Glutamatergic neuron (in vitro differentiated cells): ENCODE measurements at regions not wholly inside any gene's neighbourhood (a gene's known extent, or its start where the extent isn't known, plus 50 kb on each side); places are given as distances from the start of the nearest gene placed in this dataset.

Experiments used
- DNase-seq: peaks from one replicate; pipeline ENCODE4 v3.0.0; 2022
- H3K27ac Mint-ChIP-seq: one replicate; pipeline ENCODE4 v1.8.0; 2020; ENCODE audit warnings: mild to moderate bottlenecking, mixed read lengths, inconsistent platforms; ENCODE audit not compliant: unreplicated experiment
- H3K27me3 Mint-ChIP-seq: one replicate; pipeline ENCODE4 v1.8.0; 2020; ENCODE audit warnings: mild to moderate bottlenecking, moderate library complexity, mixed read lengths, inconsistent platforms; ENCODE audit not compliant: unreplicated experiment
- H3K36me3 Mint-ChIP-seq: one replicate; pipeline ENCODE4 v1.8.0; 2020; ENCODE audit warnings: mild to moderate bottlenecking, mixed read lengths, inconsistent platforms; ENCODE audit not compliant: unreplicated experiment
- H3K4me1 Mint-ChIP-seq: one replicate; pipeline ENCODE4 v1.8.0; 2020; ENCODE audit warnings: mild to moderate bottlenecking, low read depth, mixed read lengths, inconsistent platforms; ENCODE audit not compliant: unreplicated experiment
- H3K4me3 Mint-ChIP-seq: one replicate; pipeline ENCODE4 v1.8.0; 2020; ENCODE audit warnings: mild to moderate bottlenecking, mixed read lengths, inconsistent platforms; ENCODE audit not compliant: unreplicated experiment
- H3K9me3 Mint-ChIP-seq: one replicate; pipeline ENCODE4 v1.8.0; 2020; ENCODE audit warnings: mild to moderate bottlenecking, moderate library complexity, mixed read lengths, inconsistent platforms; ENCODE audit not compliant: unreplicated experiment
- TF ChIP-seq, protein P1 (sequence below): fragments of 200-600 bp; sonication (generic); IDR thresholded peaks from one replicate; pipeline ENCODE4 v1.5.0; 2021; ENCODE audit not compliant: partially characterized antibody, unreplicated experiment

- TF ChIP-seq, protein P1, sequence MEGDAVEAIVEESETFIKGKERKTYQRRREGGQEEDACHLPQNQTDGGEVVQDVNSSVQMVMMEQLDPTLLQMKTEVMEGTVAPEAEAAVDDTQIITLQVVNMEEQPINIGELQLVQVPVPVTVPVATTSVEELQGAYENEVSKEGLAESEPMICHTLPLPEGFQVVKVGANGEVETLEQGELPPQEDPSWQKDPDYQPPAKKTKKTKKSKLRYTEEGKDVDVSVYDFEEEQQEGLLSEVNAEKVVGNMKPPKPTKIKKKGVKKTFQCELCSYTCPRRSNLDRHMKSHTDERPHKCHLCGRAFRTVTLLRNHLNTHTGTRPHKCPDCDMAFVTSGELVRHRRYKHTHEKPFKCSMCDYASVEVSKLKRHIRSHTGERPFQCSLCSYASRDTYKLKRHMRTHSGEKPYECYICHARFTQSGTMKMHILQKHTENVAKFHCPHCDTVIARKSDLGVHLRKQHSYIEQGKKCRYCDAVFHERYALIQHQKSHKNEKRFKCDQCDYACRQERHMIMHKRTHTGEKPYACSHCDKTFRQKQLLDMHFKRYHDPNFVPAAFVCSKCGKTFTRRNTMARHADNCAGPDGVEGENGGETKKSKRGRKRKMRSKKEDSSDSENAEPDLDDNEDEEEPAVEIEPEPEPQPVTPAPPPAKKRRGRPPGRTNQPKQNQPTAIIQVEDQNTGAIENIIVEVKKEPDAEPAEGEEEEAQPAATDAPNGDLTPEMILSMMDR, result no peak
- Mint-ChIP-seq H3K4me1 (peaks cover 22% of the 10 kb centered on the region), H3K27ac (peak overlapping the region; percentile 71), H3K4me3 (peak overlapping the region; percentile 63), H3K27me3 (peaks cover 4% of the 10 kb centered on the region), H3K36me3 (no peaks in the 10 kb centered on the region), H3K9me3 (no peaks in the 10 kb centered on the region)
- DNase-seq, result no peak
Observed at GRCh38 chr2:126302043-126302442, 353.9 kb upstream of the GYPC start.

GRCh38 chr2:126303113-126303512, 352.8 kb upstream of the GYPC start:
- Mint-ChIP-seq H3K9me3 (no peaks in the 10 kb centered on the region), H3K36me3 (no peaks in the 10 kb centered on the region), H3K27me3 (peaks cover 4% of the 10 kb centered on the region), H3K4me3 (peak overlapping the region; percentile 63), H3K27ac (peak overlapping the region; percentile 71), H3K4me1 (peaks cover 22% of the 10 kb centered on the region)
- peak; percentile 42 for DNase-seq
- TF ChIP-seq, protein P1, result no peak

- H3K27ac Mint-ChIP-seq, result no peak overlapping the region
- H3K27me3 Mint-ChIP-seq, result peaks cover 4% of the 10 kb centered on the region
Observed at GRCh38 chr2:126304154-126304553, 351.8 kb upstream of the GYPC start.

GRCh38 chr2:126306539-126306938, 349.4 kb upstream of the GYPC start:
- H3K36me3 Mint-ChIP-seq, result no peaks in the 10 kb centered on the region
- no peak for DNase-seq
- TF ChIP-seq, protein P1, result no peak
- peaks cover 22% of the 10 kb centered on the region for H3K4me1 Mint-ChIP-seq
- no peaks in the 10 kb centered on the region for H3K9me3 Mint-ChIP-seq
- H3K4me3 Mint-ChIP-seq, result no peak overlapping the region
- H3K27me3 Mint-ChIP-seq, result peaks cover 4% of the 10 kb centered on the region
- H3K27ac Mint-ChIP-seq, result no peak overlapping the region

More at GRCh38 chr2:126304154-126304553, 351.8 kb upstream of the GYPC start:
- peaks cover 22% of the 10 kb centered on the region for H3K4me1 Mint-ChIP-seq
- H3K9me3 Mint-ChIP-seq, result no peaks in the 10 kb centered on the region
- TF ChIP-seq, protein P1, result no peak
- H3K4me3 Mint-ChIP-seq, result peak overlapping the region; percentile 4
- no peak for DNase-seq
- no peaks in the 10 kb centered on the region for H3K36me3 Mint-ChIP-seq

- no peak overlapping the region for H3K27ac Mint-ChIP-seq
- no peaks in the 10 kb centered on the region for H3K9me3 Mint-ChIP-seq
- DNase-seq, result no peak
- no peaks in the 10 kb centered on the region for H3K36me3 Mint-ChIP-seq
- H3K27me3 Mint-ChIP-seq, result no peaks in the 10 kb centered on the region
- TF ChIP-seq, protein P1, result no peak
- H3K4me1 Mint-ChIP-seq, result peaks cover 20% of the 10 kb centered on the region
- no peak overlapping the region for H3K4me3 Mint-ChIP-seq
Observed at GRCh38 chr2:126307740-126308139, 348.2 kb upstream of the GYPC start.
